ENCODE measurements at regions not wholly inside any gene's neighbourhood (a gene's known extent, or its start where the extent isn't known, plus 50 kb on each side); places are given as distances from the start of the nearest gene placed in this dataset.
"Not testable (repeated sequence)": the region's sequence is repeated elsewhere in the genome, so short reads cannot be mapped to it uniquely, and the experiment has no call there.

DNA sequence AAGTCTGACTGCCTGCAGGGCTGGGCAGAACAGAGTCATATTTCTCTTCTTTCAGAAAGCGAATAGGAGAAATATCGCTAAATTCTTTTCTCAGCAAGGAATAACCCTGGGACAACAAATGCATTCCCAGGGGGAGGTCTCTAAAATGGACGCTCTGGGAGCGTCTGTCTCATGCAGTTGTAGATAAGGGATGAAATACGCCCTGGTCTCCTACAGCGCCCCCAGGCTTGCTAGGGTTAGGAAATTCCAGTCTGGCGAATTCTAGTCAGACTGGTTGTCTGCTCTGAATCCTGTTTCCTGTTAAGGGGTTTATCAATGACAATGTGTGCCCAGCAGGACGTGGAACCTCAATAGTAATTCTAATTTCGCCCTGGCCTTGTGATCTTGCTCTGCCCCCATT, 1214.1 kb downstream of the DIAPH3 start:
- DNase-seq = no peak

DNA sequence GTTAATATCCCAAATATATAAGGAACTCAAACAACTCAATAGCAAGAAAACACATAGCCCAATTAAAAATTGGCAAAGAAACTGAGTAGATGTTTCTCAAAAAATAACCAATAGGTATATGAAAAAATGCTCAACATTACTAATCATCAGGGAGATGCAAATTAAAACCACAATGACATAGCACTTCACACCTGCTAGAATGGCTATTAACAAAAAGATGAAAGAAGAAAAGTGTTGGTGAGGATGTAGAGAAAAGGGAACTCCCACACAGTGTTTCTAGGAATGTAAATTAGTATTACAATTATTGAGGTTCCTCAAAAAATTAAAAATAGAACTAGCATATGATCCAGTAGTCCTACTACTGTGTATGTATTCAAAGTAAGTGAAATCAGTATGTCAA, 1212.8 kb downstream of the DIAPH3 start:
- DNase-seq = no peak

DNA sequence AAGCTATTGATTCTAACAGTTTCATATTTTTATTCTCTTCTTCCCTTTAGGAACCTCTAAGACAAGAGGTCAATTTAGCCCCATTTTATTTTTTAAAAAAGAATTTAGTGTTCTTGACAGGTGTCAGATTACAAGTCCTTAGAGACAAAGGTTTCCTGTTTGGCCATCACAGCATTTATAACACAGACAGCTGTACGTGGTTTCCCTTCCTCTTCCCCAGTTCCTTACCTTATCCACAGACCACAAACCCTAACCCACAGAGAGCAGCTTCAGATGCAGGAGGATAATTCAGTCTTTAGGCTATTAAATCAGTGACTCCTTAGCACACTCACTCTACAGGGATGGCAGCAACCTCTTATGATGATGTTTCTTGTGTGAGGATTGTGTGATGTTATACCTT, 1210.1 kb downstream of the DIAPH3 start:
- peak; percentile 37 for DNase-seq

DNA sequence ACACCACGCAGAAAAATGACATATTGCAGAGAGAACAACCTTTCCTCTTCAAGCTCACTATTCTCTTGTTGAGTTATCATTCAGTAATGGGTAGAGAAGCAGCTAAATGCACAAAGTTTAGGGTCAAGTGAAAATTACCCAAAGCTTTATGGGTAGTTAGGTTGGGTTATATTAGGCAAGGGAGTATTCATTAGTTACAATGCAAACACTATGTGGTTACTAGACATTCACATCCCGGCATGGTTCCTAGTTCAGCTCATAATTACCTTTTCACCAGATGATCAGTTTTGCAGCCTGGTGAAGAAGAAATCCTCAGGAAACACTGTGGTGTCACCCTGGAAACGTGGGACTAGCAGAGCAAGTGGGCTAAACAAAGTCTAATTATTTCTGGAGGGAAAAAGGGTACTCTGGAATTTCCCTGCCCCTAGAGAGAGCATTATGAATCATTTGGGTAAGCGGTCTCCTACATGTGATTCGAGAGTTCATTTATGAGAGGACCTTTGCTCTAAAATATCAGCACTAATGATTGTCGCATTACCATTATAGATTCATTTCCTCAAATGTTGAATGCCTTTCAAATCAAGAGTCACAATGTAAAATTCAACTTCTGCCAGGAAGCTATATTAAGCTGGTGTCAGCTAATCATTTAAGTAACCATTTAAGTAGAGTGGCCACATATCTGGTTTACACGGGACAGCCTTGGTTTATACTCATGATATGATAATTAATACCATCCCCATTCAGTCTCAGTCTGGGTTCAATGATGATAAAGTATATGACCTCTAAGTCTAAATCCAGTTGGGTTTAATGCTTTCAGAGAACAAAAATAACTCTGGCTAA, 1208.0 kb downstream of the DIAPH3 start:
- DNase-seq = no peak

DNA sequence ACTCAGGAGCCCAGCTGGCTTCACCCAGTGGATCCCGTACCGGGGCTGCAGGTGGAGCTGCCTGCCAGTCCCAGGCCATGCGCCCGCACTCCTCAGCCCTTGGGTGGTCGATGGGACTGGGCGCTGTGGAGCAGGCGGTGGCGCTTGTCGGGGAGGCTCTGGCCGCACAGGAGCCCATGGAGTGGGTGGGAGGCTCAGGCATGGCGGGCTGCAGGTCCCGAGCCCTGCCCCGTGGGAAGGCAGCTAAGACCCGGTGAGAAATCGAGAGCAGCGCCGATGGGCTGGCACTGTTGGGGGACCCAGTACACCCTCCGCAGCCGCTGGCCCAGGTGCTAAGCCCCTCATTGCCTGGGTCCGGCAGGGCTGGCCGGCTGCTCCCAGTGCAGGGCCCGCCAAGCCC, 1205.6 kb downstream of the DIAPH3 start:
- not testable (repeated sequence) for DNase-seq

DNA sequence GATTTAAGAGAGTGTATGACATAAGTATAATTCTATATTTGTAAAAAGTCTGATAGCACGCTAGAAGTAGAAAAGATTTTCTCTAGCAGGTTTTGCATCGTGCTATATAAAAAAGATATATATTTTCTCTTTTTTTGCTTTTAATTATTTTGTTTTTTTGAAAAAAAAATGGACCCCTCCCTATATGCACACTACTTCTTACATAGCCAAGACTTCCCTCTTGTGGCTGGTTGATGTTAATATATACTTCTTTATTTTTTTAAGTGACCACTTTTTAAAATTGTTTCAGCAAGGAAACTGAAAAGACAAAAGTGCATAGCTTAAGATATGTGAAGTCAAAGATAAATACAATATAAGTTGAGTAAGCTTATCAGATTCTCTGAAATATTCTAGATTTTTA, 1202.8 kb downstream of the DIAPH3 start:
- peak; percentile 5 for DNase-seq

DNA sequence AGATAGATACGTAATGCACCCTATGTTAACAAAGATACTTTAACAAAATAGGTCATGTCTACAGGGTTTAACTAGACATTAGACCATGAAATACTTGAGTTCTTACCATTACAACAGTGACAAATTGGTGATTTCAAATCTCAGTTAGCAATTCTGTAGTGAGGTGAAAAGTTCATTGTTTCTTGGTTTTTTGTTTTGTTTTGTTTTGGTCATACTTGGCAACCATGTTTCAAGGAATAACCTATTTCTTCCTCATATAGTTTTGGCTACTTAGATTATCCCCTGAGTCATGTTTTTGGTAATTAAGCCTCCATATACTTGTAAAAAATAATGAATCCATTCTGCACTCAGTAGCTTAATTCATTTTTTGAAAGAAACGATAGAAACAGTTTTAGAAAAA, 1200.4 kb downstream of the DIAPH3 start:
- no peak for DNase-seq

DNA sequence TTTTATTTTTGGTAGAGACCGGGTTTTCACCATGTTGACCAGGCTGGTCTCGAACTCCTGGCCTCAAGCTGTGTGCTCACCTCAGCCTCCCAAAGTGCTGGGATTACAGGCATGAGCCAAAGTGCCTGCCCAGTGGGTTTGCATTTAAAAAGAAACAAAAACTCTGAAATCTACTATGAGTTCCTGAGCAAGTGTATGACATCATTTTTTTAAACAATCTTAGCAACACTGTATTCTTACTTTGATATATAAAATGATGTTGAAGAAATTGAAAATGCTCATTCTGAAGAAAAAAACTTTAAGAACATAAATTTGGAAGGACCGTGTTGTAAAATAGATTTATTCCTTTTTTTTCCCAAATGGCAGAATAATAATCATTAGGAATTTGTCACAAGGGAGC, 1199.7 kb downstream of the DIAPH3 start:
- DNase-seq = no peak

DNA sequence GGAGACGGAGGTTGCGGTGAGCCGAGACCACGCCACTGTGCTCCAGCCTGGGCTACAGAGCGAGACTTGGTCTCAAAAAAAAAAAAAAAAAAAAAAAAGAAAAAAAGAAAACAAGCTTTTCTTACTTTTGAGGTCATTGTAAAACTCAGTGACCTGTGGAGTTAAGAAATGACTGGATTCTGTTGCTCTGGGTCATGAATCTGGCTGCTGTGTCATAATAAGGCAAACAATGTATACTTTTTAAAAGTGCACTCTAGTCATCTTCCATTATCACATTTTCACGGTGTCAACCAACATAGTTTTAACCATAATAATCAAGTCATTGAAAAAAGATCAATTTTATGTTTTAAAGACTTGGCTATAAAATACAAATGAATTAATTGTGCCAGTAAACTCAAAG, 1186.6 kb downstream of the DIAPH3 start:
- DNase-seq = no peak

DNA sequence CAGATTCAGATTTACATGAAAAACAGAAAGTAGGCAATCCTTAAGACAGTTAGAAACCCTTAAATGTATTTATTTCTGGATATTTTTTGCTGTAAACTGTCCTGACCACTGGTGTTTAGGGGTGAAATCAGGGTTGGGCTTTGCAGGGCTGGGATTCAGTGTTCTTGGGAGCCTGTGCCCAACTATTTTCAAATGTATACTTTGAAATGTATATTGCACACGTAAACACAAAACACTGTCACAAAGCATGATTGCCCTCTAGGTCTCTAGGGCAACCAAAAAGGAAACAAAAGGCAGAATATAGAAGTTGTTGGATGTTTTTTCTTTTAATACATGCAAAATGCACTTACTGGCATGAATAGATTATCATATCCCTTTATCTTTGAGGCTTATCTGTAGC, 1185.4 kb downstream of the DIAPH3 start:
- DNase-seq = no peak

DNA sequence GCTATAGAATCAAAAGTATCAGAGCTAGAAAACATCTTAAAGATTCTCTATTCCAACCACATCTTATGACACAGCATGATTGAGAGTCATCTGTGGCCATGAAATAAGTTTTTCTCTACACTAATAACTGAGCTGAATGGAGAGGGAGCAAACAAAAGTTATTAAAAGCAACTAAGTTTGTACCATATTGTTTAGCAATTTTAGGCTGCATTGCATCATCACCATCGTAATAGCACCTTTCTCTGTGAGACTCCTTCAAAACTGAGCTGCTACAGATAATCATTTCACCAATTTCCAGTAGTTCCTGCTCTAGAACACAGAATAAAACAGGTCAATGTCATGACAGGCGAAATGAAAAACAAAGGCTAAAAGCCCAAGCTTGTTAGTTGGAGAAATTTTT, 1183.9 kb downstream of the DIAPH3 start:
- DNase-seq = no peak

DNA sequence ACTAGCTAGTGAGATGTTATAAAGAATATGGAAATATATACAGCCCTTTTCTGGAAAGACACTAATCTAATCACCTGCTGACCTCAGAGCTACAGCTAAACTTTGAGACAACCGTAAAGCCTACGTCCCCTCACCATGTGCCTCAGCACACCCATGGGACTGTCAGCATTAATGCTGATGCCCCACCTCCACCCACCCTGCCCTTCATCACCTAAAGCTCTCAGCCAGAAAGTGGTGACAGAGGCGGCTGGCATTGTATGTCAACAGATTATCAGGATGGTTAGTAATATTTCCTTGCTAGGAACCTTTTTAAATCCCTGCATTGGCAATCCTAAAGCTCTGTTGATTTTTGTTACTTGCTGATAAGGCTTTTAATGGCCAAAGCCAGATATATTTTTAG, 1177.9 kb downstream of the DIAPH3 start:
- no peak for DNase-seq

DNA sequence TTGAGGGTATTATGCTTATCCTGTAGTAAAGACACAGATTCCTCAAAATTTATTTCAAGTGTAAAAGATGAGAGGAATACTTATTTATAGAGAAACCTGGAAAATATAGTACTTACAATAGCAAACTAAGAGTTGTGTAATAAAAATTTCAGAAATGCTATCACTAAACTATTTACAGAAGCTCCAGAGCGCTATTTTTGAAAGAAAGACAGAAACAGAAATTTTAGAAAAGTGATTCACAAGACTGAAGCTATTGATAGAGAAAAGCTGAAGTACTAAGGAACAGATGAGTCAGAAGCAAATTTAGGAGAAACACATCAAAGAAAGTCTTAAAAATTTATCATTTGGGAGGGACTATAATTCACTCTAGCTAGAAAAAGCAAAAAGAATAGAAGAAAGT, 1174.2 kb downstream of the DIAPH3 start:
- DNase-seq = peak; percentile 6

DNA sequence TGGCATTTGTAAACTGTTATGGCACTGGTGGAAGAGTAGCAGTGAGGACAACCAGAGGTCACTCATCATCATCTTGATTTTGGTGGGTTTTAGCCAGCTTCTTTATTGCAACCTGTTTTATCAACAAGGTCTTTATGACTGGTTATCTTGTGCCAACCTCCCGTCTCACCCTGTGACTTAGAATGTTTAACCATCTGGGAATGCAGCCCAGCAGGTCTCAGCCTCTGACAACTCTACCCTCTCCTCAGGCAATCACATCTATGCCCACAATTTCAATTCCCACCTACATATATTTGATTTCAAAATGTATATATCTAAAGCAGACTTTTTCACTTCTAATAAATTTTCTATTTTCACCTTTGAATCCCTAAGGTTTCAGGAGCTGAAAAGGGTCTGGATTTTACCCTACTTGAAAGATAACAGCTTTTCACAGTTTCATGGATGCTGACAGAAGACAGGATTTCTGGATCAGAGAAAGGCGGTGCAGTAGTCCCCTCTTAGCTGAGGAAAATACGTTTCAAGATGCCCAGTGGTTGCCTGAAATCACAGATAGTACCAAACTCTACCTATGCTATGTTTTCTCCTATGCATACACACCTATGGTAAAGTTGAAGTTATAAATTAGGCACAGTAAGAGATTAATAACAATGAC, 1171.8 kb downstream of the DIAPH3 start:
- DNase-seq = no peak

DNA sequence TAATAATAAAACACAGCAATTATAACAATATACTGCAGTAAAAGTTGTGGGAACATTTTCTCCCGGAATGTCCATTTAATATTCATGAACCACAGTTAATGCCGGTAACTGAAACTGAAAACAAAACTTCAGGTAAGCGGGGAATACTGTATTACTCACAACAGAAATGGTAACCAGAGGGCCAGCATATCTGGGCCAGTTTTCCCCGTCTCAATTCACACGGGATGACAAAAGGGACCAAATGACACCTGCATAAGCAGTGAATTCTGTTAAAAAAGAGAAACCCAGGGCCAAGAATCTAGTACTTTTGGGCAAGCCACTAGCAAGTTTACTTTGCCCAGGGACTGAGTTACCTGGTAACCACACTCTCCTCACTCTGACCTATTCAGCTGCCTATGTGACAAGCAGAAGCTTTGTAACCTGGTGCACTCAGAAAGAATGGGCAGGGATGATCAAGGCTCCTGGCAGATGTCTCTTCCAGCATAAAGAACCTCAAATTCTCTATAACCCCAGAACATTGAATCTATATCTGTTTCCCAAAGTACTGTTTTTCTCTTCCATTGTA, 1171.2 kb downstream of the DIAPH3 start:
- no peak for DNase-seq

DNA sequence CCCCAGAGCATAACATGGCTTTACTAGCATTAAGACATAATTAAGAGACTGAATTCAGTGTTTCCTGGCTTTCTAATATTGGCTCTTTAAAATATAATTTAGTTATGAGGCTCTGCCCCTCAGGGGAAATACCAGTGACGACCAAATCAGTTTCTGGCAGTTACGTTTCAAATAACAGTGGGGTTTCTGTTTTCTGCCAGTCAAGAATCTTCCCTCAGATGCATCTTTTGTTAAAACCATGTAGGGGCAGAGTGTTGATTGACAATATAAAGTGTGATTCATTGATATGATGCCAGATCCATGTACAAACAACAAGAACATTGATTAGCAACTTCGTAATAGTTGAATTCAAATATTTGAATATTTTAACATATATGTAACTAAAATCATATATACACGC, 1169.7 kb downstream of the DIAPH3 start:
- DNase-seq = no peak

DNA sequence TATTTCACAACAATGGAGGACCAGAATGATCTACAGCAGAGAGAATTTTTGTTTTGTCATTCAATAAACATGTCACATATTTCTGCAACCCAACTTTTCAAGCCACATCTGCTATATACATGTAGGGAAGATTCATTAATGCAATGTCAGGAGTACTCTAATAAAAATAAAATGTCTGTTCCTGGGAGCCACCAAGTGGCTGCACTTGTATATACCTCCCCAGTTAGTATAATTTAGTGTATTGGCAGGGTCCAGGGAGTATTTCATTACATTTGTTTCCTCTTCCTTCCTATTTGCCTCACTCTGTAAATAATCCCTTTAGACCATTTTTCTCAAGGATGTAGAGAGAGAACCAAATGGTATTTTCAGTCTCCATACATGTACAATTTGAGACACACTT, 1169.0 kb downstream of the DIAPH3 start:
- no peak for DNase-seq

DNA sequence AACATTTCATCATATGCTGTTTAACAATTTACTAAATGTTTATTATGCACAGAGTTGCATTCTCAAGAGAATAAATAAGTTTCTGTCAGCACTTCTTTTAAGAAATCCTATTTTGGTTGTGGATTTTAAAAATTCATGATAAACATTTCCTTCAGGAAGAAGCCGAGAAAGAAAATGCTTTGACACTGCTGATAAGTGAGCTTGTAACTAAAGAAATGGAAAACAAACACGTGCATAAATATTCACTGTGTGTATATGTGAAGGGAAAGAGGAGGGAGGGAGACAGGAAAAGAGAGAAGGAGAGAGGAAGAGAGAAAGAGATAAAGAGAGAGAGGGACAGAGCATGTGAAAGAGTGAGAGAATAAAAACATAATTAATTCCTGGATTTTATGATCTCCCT, 1165.0 kb downstream of the DIAPH3 start:
- DNase-seq = no peak

DNA sequence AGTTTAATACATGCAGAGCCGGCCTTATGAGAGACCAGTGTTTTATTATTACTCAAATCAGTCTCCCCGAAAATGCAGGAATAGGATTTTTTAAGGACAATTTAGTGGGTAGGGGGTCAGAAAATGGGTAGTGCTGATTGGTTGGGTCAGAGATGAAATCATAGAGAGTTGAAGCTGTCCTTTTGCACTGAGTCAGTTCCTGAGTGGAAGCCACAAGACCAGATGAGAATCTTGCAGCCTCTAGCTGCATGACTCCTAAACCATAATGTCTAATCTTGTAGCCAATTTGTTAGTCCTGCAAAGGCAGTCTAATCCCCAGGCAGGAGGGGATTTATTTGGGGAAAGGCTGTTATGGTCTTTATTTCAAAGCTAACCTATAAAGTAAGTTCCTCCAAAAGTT, 1163.9 kb downstream of the DIAPH3 start:
- DNase-seq = peak; percentile 19

DNA sequence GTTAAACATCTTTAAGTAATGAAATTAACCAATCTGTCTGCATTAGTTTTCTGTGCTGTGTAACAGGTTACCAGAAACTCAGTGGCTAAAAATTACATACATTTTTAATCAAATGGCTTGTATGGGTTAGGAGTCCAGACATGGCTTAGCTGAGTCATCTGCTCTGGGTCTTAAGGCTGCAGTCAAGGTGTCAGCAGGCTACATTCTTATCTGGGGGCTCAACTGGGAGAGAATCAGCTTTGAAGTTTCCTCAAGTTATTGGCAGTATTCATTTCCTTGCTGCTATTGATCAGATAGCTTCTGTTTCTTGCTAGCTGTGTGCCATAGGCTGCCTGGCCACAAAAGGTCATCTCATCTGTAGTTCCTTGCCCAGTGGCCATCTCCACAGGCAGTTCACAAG, 1163.0 kb downstream of the DIAPH3 start:
- no peak for DNase-seq

DNA sequence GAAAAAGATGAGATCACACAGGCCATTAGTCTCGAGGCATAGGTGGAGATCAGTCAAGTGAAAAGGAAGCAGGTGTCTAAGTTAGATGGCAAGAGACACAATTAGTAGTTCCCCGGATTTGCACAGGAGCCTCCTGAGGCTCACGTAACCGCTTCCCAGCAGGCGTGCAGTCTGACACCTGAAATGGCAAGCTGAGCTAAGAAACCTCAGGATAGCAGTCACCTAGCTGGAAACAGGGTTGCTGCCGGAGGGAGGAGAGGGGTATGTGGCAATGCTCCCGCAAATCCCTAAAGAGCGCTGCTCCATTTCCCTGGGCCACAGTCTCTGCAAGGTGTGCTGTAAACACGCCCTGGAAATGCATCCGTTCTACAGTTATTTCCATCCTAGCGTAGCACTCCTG, 1151.0 kb downstream of the DIAPH3 start:
- no peak for DNase-seq

DNA sequence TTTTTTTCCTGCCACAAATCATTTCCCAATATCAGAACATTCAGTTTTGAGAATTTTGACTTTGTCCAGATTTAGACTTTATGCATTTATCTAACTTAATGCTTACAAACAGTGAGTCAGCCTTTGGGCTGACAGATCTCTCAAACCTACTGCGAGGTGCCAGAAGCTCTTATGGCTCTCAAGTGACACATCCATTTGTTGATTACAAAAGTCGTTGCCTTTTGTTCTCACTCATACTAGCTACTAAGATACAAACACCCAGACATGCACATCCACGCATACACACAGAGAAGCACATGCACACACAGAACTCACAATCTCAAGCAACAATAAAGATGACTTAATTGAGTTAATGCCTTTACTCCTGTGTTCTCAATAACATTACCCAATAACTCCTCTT, 1147.5 kb downstream of the DIAPH3 start:
- DNase-seq = no peak

DNA sequence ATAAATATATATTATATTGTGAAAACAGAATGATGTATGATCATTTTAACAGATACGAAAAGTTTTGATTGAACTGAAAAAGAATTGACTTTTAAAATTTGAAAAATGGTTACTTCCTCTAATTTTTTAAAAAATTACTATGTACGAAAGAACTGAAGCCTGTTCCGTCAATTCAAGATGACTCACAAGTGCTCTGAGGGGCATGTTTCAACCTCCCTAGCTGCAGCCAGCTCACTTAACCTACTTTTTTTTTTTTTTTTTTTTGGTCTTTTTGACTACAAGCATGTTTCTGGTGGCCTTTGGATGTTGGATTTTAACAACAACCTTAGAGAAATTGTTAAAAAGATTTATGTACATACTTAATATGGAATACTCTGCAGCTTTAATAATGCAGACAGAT, 1139.3 kb downstream of the DIAPH3 start:
- DNase-seq = no peak

DNA sequence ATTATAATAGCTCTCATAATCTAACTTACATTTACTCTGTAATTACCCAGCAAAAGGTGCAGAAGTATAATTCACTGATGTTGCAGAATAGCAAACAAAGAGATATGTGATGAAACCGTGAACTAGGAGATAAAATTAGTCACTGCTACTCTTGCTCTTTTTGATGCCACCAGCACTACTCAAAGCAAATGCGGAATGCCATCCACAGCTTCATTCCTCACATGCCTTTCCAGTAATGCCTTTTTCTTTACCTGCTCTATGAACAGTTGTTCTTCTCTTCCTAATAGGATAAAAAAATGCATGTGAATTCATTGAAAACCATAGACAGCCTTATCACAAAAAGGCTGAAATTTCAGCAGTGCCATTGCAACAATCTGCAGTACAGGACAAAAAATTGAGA, 1129.5 kb downstream of the DIAPH3 start:
- DNase-seq = no peak

Measured in fibroblast of upper back skin (primary cell).